ENCODE measurements at regions not wholly inside any gene's neighbourhood (a gene's known extent, or its start where the extent isn't known, plus 50 kb on each side); places are given as distances from the start of the nearest gene placed in this dataset.

GRCh38 chr2:23231865-23232264 lies 153.1 kb upstream of the KLHL29 start (continued):
- TF ChIP-seq PBX3 (CRISPR knock-in tag; IDR thresholded peaks at IDR 0.05) (no peak), MYNN (tag by site-specific recombination; IDR thresholded peaks at IDR 0.05; ENCODE audit: borderline replicate concordance) (no peak), ZNF837 (tag by site-specific recombination; IDR thresholded peaks at IDR 0.05) (no peak), ZNF302 (tag by site-specific recombination; IDR thresholded peaks at IDR 0.05; ENCODE audit: low read depth) (no peak), ZNF416 (tag by site-specific recombination; IDR thresholded peaks at IDR 0.05) (no peak)

GRCh38 chr2:23235292-23235691 lies 149.7 kb upstream of the KLHL29 start:
- TF ChIP-seq ZNF394 (tag by site-specific recombination; IDR thresholded peaks at IDR 0.05; ENCODE audit: borderline replicate concordance) (no peak), PRDM2 (tag by site-specific recombination; IDR thresholded peaks at IDR 0.05; ENCODE audit: borderline replicate concordance) (no peak), ZNF473 (tag by site-specific recombination; IDR thresholded peaks at IDR 0.05) (no peak), ZFP37 (tag by site-specific recombination; IDR thresholded peaks at IDR 0.05) (no peak)
- ChIA-PET CTCF (interaction anchor here (0.8 kb wide), 1 partner anchor 36 kb away, joined by 4 read pairs; no protein-coding TSS in a partner anchor), POLR2A (no interaction called here)
- Histone ChIP-seq H3K27ac (ENCODE audit: extremely low read depth, low read depth, low read length) (no peak overlapping the region), H3K4me3 (ENCODE audit: low read depth, low read length) (no peak overlapping the region), H3K36me3 (ENCODE audit: control insufficient read depth in 2 of 2, insufficient read depth in 1 of 2, low read length in 2 of 2) (no peaks in the 10 kb centered on the region), H3K9me3 (ENCODE audit: control insufficient read depth, insufficient read depth, low read depth, low read length) (no peaks in the 10 kb centered on the region), H3K4me1 (ENCODE audit: control insufficient read depth, insufficient read depth, low read length) (no peaks in the 10 kb centered on the region)

GRCh38 chr2:23235736-23236135 lies 149.2 kb upstream of the KLHL29 start:
- Histone ChIP-seq H3K4me1 (ENCODE audit: control insufficient read depth, insufficient read depth, low read length) (no peaks in the 10 kb centered on the region), H3K27ac (ENCODE audit: extremely low read depth, low read depth, low read length) (no peak overlapping the region), H3K4me3 (ENCODE audit: low read depth, low read length) (no peak overlapping the region), H3K9me3 (ENCODE audit: control insufficient read depth, insufficient read depth, low read depth, low read length) (no peaks in the 10 kb centered on the region), H3K36me3 (ENCODE audit: control insufficient read depth in 2 of 2, insufficient read depth in 1 of 2, low read length in 2 of 2) (no peaks in the 10 kb centered on the region)
- ChIA-PET CTCF (interaction anchor here (0.6 to 0.8 kb wide), 2 partner anchors 26 to 36 kb away, joined by 3 to 4 read pairs; no protein-coding TSS in a partner anchor), POLR2A (no interaction called here)
- no peak for TF ChIP-seq ZNF623 (tag by site-specific recombination; IDR thresholded peaks at IDR 0.05)
- TF ChIP-seq ZFHX2 (tag by site-specific recombination; conservative IDR thresholded peaks at IDR 0.05), result no peak
- no peak for TF ChIP-seq ZNF266 (tag by site-specific recombination; IDR thresholded peaks at IDR 0.05; ENCODE audit: low read depth)
- no peak for TF ChIP-seq ZNF792 (tag by site-specific recombination; IDR thresholded peaks at IDR 0.05)
- no peak for TF ChIP-seq PRDM6 (tag by site-specific recombination; IDR thresholded peaks at IDR 0.05)
- no peak for TF ChIP-seq REST (tag by site-specific recombination; IDR thresholded peaks at IDR 0.05)
- no peak for TF ChIP-seq ZNF747 (tag by site-specific recombination; IDR thresholded peaks at IDR 0.05)
- TF ChIP-seq ZBTB49 (tag by site-specific recombination; IDR thresholded peaks at IDR 0.05; ENCODE audit: low read depth), result no peak

All from HEK293 (cell line).